ENCODE measurements at regions not wholly inside any gene's neighbourhood (a gene's known extent, or its start where the extent isn't known, plus 50 kb on each side); places are given as distances from the start of the nearest gene placed in this dataset.

DNA sequence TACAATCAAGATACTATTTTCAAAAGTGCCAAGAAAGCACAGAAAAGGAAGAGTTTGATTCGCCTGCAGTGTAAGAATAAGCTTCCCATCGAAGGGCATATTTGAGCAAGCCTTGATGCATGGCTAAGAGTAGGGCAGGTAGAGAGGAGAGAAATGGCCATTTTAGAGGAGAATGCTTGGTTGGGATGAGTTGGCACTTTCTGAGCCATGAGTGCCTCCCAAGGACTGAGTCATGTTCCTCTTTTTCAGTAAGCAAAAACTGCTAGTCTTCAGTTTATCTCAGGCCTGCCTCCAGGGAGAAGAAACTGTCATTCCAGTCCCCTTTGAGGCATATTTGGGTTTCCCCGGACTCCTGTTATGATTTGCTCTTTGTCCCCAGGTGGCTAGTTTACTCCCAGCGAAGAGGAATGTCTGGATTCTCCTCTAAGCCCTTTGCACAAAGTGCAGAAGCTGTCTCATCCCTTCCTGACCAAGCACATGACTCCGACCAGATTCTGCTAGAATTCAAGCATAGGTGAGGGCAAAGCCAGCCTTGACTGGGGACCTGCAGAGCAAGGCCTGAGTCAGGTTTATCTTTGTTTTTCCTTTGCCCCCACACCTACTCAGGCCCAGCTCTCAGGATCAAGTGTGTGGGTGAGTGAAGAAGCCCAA lies 115.2 kb downstream of the TTC32 start:
- TF ChIP-seq, protein P1, sequence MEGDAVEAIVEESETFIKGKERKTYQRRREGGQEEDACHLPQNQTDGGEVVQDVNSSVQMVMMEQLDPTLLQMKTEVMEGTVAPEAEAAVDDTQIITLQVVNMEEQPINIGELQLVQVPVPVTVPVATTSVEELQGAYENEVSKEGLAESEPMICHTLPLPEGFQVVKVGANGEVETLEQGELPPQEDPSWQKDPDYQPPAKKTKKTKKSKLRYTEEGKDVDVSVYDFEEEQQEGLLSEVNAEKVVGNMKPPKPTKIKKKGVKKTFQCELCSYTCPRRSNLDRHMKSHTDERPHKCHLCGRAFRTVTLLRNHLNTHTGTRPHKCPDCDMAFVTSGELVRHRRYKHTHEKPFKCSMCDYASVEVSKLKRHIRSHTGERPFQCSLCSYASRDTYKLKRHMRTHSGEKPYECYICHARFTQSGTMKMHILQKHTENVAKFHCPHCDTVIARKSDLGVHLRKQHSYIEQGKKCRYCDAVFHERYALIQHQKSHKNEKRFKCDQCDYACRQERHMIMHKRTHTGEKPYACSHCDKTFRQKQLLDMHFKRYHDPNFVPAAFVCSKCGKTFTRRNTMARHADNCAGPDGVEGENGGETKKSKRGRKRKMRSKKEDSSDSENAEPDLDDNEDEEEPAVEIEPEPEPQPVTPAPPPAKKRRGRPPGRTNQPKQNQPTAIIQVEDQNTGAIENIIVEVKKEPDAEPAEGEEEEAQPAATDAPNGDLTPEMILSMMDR (conservative IDR thresholded peaks at IDR 0.05) = no peak
- no peak for TF ChIP-seq EZH2 (IDR thresholded peaks at IDR 0.05; ENCODE audit: low read depth)
